ENCODE measurements at regions not wholly inside any gene's neighbourhood (a gene's known extent, or its start where the extent isn't known, plus 50 kb on each side); places are given as distances from the start of the nearest gene placed in this dataset.

GRCh38 chr3:191105418-191105817 lies 93.6 kb upstream of the OSTN start:
- WGBS: 65% methylated on average over 3 of the region's 3 CpGs
- Histone ChIP-seq H3K9ac (ENCODE audit: low read depth in 1 of 2, low read length in 2 of 2) (no peak overlapping the region), H3K9me3 (ENCODE audit: control insufficient read depth in 4 of 4, low read length in 3 of 4) (no peaks in the 10 kb centered on the region), H3K36me3 (ENCODE audit: control insufficient read depth in 4 of 4, insufficient read depth in 3 of 4, low read depth in 1 of 4, low read length in 3 of 4) (no peaks in the 10 kb centered on the region), H3K27ac (ENCODE audit: low read depth in 1 of 2, low read length in 2 of 2) (no peak overlapping the region), H3K4me1 (ENCODE audit: control insufficient read depth in 4 of 4, insufficient read depth in 4 of 4, low read length in 3 of 4) (no peaks in the 10 kb centered on the region), H3K4me3 (ENCODE audit: low read depth in 1 of 3, low read length in 3 of 3) (no peak overlapping the region), H3K27me3 (ENCODE audit: control insufficient read depth in 4 of 4, insufficient read depth in 4 of 4, low read length in 3 of 4) (peaks cover 0 to 4% (median 0%) of the 10 kb centered on the region in 4 donors)
- TF ChIP-seq JUND (IDR thresholded peaks at IDR 0.05): no peak
- TF ChIP-seq FOXA1 (IDR thresholded peaks at IDR 0.05): no peak
- TF ChIP-seq NR2F2 (IDR thresholded peaks at IDR 0.05): no peak
- no peak for TF ChIP-seq RAD21 (IDR thresholded peaks at IDR 0.05)
- TF ChIP-seq, protein P1, sequence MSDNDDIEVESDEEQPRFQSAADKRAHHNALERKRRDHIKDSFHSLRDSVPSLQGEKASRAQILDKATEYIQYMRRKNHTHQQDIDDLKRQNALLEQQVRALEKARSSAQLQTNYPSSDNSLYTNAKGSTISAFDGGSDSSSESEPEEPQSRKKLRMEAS (IDR thresholded peaks at IDR 0.05): no peak
- TF ChIP-seq GABPA (IDR thresholded peaks at IDR 0.05 in 1 of 2, conservative IDR thresholded peaks at IDR 0.05 in 1 of 2): no peak
- DNase-seq (ENCODE audit: low spot score): no peak

GRCh38 chr3:191100516-191100915 lies 98.5 kb upstream of the OSTN start:
- peaks cover 0 to 4% (median 0%) of the 10 kb centered on the region in 4 donors for H3K27me3 ChIP-seq (ENCODE audit: control insufficient read depth in 4 of 4, insufficient read depth in 4 of 4, low read length in 3 of 4)
- 73% methylated on average over 4 of the region's 4 CpGs for WGBS
- H3K36me3 ChIP-seq (ENCODE audit: control insufficient read depth in 4 of 4, insufficient read depth in 3 of 4, low read depth in 1 of 4, low read length in 3 of 4): no peaks in the 10 kb centered on the region
- no peaks in the 10 kb centered on the region for H3K4me1 ChIP-seq (ENCODE audit: control insufficient read depth in 4 of 4, insufficient read depth in 4 of 4, low read length in 3 of 4)
- no peak overlapping the region for H3K4me3 ChIP-seq (ENCODE audit: low read depth in 1 of 3, low read length in 3 of 3)
- TF ChIP-seq, protein P2, sequence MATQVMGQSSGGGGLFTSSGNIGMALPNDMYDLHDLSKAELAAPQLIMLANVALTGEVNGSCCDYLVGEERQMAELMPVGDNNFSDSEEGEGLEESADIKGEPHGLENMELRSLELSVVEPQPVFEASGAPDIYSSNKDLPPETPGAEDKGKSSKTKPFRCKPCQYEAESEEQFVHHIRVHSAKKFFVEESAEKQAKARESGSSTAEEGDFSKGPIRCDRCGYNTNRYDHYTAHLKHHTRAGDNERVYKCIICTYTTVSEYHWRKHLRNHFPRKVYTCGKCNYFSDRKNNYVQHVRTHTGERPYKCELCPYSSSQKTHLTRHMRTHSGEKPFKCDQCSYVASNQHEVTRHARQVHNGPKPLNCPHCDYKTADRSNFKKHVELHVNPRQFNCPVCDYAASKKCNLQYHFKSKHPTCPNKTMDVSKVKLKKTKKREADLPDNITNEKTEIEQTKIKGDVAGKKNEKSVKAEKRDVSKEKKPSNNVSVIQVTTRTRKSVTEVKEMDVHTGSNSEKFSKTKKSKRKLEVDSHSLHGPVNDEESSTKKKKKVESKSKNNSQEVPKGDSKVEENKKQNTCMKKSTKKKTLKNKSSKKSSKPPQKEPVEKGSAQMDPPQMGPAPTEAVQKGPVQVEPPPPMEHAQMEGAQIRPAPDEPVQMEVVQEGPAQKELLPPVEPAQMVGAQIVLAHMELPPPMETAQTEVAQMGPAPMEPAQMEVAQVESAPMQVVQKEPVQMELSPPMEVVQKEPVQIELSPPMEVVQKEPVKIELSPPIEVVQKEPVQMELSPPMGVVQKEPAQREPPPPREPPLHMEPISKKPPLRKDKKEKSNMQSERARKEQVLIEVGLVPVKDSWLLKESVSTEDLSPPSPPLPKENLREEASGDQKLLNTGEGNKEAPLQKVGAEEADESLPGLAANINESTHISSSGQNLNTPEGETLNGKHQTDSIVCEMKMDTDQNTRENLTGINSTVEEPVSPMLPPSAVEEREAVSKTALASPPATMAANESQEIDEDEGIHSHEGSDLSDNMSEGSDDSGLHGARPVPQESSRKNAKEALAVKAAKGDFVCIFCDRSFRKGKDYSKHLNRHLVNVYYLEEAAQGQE (IDR thresholded peaks at IDR 0.05): no peak
- TF ChIP-seq CTCF (IDR thresholded peaks at IDR 0.05; ENCODE audit: low read depth, low read length, missing input control) (no peak), EGR1 (IDR thresholded peaks at IDR 0.05; ENCODE audit: low read depth in 2 of 2) (no peak), JUND (IDR thresholded peaks at IDR 0.05) (no peak), YY1 (IDR thresholded peaks at IDR 0.05) (no peak), SP1 (IDR thresholded peaks at IDR 0.05) (no peak), GABPA (IDR thresholded peaks at IDR 0.05 in 1 of 2, conservative IDR thresholded peaks at IDR 0.05 in 1 of 2) (no peak), ATF3 (IDR thresholded peaks at IDR 0.05) (no peak), FOXA1 (IDR thresholded peaks at IDR 0.05) (no peak), RXRA (IDR thresholded peaks at IDR 0.05) (no peak), TAF1 (conservative IDR thresholded peaks at IDR 0.05) (no peak), FOXA2 (IDR thresholded peaks at IDR 0.05) (no peak), NR2F2 (IDR thresholded peaks at IDR 0.05) (no peak), RAD21 (IDR thresholded peaks at IDR 0.05) (no peak), HNF4A (conservative IDR thresholded peaks at IDR 0.05) (no peak), HNF4G (IDR thresholded peaks at IDR 0.05) (no peak)
- TF ChIP-seq, protein P3, sequence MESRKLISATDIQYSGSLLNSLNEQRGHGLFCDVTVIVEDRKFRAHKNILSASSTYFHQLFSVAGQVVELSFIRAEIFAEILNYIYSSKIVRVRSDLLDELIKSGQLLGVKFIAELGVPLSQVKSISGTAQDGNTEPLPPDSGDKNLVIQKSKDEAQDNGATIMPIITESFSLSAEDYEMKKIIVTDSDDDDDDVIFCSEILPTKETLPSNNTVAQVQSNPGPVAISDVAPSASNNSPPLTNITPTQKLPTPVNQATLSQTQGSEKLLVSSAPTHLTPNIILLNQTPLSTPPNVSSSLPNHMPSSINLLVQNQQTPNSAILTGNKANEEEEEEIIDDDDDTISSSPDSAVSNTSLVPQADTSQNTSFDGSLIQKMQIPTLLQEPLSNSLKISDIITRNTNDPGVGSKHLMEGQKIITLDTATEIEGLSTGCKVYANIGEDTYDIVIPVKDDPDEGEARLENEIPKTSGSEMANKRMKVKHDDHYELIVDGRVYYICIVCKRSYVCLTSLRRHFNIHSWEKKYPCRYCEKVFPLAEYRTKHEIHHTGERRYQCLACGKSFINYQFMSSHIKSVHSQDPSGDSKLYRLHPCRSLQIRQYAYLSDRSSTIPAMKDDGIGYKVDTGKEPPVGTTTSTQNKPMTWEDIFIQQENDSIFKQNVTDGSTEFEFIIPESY (IDR thresholded peaks at IDR 0.05): no peak
- TF ChIP-seq, protein P1 (IDR thresholded peaks at IDR 0.05): no peak
- H3K27ac ChIP-seq (ENCODE audit: low read depth in 1 of 2, low read length in 2 of 2): no peak overlapping the region
- H3K9ac ChIP-seq (ENCODE audit: low read depth in 1 of 2, low read length in 2 of 2): no peak overlapping the region
- no peak for DNase-seq (ENCODE audit: low spot score)
- H3K9me3 ChIP-seq (ENCODE audit: control insufficient read depth in 4 of 4, low read length in 3 of 4): no peaks in the 10 kb centered on the region
